ENCODE measurements at regions not wholly inside any gene's neighbourhood (a gene's known extent, or its start where the extent isn't known, plus 50 kb on each side); places are given as distances from the start of the nearest gene placed in this dataset.

DNA sequence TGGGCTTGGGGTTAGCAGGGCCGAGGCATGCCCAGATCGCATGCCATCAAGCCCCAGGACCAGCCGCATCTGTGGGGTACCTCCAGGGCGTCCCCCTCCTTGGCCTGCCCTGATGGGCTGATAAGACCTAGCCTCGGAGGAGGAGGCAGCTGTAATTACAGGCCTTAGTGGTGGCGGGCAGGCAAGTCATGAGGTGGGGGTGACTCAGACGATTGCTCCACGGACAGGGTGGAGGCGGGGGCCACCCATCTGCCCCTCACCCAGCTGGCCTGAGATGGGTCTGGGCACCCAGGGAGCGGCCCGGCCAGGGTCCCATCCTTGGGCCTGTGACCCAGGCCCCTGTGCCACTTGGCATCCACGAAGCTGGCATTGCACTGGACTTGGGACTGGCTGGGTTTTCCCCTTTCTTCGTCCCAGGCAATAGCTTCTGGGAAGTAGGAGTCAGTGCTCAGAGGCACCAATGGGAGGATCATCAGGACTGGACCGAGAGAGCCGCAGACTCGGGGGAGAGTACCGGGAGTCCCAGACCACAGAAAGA, 57.5 kb downstream of the CEBPB start:
- TF ChIP-seq, protein P1, sequence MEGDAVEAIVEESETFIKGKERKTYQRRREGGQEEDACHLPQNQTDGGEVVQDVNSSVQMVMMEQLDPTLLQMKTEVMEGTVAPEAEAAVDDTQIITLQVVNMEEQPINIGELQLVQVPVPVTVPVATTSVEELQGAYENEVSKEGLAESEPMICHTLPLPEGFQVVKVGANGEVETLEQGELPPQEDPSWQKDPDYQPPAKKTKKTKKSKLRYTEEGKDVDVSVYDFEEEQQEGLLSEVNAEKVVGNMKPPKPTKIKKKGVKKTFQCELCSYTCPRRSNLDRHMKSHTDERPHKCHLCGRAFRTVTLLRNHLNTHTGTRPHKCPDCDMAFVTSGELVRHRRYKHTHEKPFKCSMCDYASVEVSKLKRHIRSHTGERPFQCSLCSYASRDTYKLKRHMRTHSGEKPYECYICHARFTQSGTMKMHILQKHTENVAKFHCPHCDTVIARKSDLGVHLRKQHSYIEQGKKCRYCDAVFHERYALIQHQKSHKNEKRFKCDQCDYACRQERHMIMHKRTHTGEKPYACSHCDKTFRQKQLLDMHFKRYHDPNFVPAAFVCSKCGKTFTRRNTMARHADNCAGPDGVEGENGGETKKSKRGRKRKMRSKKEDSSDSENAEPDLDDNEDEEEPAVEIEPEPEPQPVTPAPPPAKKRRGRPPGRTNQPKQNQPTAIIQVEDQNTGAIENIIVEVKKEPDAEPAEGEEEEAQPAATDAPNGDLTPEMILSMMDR (conservative IDR thresholded peaks at IDR 0.05; ENCODE audit: low read length), result no peak
- TF ChIP-seq EZH2phosphoT487 (IDR thresholded peaks at IDR 0.05; ENCODE audit: borderline replicate concordance), result no peak

All from Loucy (cell line).